C4-2B (cell line): ENCODE measurements at regions not wholly inside any gene's neighbourhood (a gene's known extent, or its start where the extent isn't known, plus 50 kb on each side); places are given as distances from the start of the nearest gene placed in this dataset.

Experiments
- H3K27ac ChIP-seq: fragments of 450-650 bp; 2 replicates; pipeline ENCODE4 v1.5.1; 2017
- CTCF ChIP-seq: fragments of 450-650 bp; conservative IDR thresholded peaks from 2 replicates; pipeline ENCODE4 v1.5.1; 2017; ENCODE audit warnings: mild to moderate bottlenecking
- ZFX ChIP-seq: fragments of 450-650 bp; IDR thresholded peaks from 2 replicates; pipeline ENCODE4 v1.6.1; 2017

DNA sequence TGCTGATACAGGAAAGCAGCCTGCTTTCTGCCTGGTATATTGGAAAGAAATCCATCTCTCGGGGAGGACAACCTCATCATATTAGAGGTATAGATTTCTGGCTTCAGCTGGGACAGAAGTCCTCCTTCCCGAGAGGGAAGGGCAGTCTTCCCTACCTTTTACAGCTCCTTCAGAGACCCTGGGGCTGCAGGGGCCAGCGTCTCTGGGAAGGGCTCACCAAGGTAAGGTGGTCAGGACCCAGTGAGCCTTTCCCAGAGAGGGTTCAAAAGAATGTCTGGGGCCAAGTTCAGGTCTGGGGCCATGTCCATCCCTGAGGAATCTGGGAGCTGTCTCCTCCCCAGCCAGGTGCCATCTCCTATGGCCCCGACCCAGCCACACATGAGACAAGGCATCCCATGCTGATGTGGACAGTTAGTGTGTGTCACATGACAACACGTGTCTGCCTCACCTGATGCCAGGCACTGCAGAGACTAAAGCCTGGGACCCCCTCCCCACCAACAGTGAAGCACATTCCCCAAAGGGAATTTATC, 136.4 kb downstream of the URI1 start:
- no peak overlapping the region for H3K27ac ChIP-seq
- TF ChIP-seq CTCF: no peak
- TF ChIP-seq ZFX: no peak

DNA sequence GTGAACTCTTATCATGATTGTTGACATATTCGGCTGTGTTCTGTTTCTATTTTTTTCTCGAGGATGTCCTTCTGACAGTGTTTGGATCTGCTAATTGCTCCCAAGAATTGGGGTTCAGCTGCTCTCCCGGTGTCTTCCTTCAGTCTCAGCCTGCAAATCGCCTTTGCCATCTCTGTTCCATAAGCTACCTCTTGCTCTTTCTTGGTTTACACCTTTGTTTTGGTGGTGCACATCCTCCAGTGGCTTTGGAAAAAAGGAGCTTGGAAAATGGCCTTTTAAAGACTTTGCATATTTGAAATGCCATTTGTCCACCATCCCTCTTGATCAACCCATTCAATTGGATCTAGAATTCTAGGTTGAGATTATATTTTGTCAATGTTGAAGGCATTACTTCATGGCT, 137.2 kb downstream of the URI1 start:
- no peak for TF ChIP-seq ZFX
- TF ChIP-seq CTCF: no peak
- no peak overlapping the region for H3K27ac ChIP-seq

DNA sequence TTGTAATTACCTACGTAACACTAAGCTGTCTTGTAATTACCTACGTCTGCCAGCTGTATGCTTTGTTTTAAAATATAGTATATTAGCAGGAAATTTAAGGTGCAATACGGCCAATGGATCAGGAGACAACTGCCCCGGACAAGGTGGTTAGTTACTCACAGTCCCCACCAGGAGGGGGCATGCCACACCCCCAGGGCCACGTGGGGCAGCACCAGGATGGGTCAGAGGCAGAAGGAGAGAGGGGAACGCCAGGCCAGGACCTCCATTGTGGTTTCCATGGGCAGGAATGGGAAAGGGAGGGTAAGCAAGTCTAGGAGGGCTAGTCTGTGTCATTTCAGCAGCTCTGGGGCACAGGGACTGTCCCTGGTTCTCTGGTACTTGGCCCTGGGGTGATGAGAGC, 140.1 kb downstream of the URI1 start:
- H3K27ac ChIP-seq: no peak overlapping the region
- no peak for TF ChIP-seq CTCF
- TF ChIP-seq ZFX: no peak

- TF ChIP-seq CTCF (no peak), ZFX (no peak)
- no peak overlapping the region for H3K27ac ChIP-seq
Measured at GRCh38 chr19:30082611-30083010, 140.6 kb downstream of the URI1 start.

DNA sequence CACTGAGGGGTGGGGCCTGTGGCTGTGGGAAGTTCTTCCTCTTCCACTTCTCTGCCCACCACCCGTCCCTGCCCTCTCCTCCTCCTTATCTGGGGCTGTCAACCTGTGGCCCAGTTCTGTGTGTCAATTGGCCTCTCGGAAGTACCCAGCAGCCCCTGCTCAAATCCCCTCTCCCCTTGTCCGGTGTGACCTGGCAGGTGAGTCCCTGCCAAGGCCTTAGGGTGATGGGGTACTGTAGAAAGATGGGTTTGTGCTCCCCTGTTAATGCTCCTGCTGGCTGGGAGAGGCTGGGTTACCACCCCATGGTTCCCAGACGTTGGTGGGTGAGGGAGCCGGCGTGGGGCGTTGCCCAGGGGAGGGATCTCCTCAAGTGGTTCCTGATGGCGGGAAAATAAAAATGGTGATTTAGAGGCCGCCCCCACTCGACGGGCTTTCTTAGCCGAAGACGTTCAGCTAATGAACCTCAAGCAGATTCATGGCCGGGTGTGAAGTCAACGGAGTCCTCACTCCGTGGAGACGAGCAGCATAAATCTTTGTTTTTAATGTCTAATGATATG, 141.2 kb downstream of the URI1 start:
- no peak overlapping the region for H3K27ac ChIP-seq

DNA sequence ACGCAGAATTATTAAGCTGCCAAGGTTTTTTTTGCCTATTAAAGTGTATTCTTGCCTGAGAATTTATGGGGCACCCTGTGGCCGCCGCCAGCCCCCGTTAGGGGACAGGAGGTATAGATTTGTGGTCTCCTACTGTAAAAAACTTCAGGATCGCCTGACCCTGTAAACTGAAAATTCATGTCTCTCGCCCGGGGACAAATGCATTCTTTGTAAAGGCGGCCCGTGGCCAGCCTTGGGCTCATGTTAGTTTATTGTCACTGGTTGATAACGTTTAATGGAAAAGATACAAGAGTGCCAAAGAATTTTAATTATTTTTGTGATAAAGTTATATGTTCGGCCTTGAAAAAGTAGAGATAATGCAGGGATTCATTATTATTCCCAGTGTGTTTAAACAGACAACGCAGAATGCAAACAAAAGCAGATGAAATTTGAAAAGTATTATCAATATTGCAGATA, 141.7 kb downstream of the URI1 start:
- TF ChIP-seq ZFX: no peak
- TF ChIP-seq CTCF: no peak
- no peak overlapping the region for H3K27ac ChIP-seq

More for the DNA sequence above, 141.2 kb downstream of the URI1 start:
- TF ChIP-seq CTCF (no peak), ZFX (no peak)

DNA sequence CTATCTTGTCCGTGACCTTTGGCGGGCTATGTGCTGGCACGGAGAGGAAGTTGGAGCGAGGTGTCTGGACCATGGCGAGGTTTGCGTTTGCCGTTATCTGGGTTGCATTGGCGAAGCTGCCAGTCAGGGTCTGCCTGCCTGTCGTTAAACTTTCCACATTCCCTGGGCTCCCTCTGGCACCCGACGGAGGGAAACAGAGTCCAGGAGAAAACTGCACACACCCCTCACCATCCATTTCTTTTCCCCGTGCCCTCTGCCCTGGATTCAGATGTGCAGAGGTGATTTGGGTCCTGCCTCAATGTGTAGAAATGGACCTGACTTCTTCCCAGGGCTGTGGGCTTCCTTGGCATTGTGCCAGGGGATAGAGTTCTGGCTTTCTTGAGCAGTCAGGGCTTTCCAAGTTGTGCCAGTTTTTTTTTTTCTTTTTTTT, 142.4 kb downstream of the URI1 start:
- H3K27ac ChIP-seq: no peak overlapping the region
- no peak for TF ChIP-seq CTCF
